C4-2B (cell line): ENCODE measurements at regions not wholly inside any gene's neighbourhood (a gene's known extent, or its start where the extent isn't known, plus 50 kb on each side); places are given as distances from the start of the nearest gene placed in this dataset.

Source experiments
- H3K27ac ChIP-seq: fragments of 450-650 bp; 2 replicates; pipeline ENCODE4 v1.5.1; 2017
- CTCF ChIP-seq: fragments of 450-650 bp; conservative IDR thresholded peaks from 2 replicates; pipeline ENCODE4 v1.5.1; 2017; ENCODE audit warnings: mild to moderate bottlenecking
- ZFX ChIP-seq: fragments of 450-650 bp; IDR thresholded peaks from 2 replicates; pipeline ENCODE4 v1.6.1; 2017

- no peak for TF ChIP-seq ZFX
- no peak overlapping the region for H3K27ac ChIP-seq
Measured at GRCh38 chr1:96362623-96363022, 359.0 kb upstream of the PTBP2 start.

GRCh38 chr1:96363826-96364225 lies 357.8 kb upstream of the PTBP2 start:
- H3K27ac ChIP-seq = no peak overlapping the region
- TF ChIP-seq CTCF (no peak), ZFX (no peak)

DNA sequence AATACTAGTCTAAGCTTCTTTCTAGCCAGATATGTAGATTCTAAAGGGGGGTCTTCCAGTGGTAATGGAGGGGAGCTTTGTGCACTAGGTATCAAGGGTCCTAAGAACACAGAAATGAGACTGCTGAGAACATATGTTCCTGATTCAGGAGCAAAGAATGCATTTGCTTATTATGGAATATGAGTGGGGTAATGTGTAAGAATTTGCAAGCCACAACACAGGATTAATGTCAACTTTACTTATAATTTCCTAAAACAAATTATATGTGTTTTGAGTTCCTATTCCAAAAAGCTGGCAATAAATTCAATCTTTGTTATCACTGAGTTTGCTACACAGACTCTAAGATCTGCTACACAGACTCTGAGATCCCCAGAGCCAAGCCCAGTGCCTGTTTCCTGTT lies 357.0 kb upstream of the PTBP2 start:
- no peak for TF ChIP-seq ZFX
- TF ChIP-seq CTCF = no peak
- no peak overlapping the region for H3K27ac ChIP-seq

GRCh38 chr1:96365076-96365475 lies 356.5 kb upstream of the PTBP2 start:
- TF ChIP-seq CTCF (no peak), ZFX (no peak)
- no peak overlapping the region for H3K27ac ChIP-seq

DNA sequence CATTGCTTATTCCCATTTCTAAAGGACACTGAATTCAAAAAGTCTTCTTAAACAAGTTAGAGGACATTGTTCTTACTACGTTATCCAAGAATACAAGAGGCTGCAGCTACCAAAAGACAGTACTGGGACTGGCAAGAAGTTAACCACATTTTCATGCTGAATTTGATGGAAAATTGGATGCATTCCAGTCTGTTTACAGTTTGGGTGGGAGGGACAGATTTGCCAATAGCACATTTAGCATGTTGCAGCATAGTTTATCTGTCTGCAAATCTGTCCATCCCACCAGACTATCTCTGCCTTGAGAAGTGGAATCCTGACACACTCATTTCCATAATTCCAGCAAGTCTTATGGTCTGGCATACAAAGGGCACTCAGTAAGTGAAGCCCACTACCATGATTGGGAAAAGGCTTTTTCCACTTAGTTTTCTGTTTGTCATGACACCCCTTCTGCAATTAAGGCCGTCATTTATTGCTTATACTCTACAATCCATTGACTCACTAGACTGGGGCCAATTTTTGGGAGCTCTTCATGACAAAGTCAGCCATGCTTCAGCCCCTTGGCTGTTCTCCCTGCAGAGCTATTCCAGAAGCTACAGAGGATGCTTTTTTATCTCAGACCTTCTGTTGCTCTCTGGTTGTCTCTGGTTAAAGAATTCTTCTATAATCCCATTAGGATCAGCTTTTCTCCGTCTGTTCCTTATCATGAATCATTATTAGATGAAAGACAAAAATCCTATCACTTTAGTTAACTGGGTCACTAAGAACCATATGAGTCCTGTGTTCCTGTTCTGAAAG lies 355.8 kb upstream of the PTBP2 start:
- no peak overlapping the region for H3K27ac ChIP-seq
- TF ChIP-seq CTCF (no peak), ZFX (no peak)

DNA sequence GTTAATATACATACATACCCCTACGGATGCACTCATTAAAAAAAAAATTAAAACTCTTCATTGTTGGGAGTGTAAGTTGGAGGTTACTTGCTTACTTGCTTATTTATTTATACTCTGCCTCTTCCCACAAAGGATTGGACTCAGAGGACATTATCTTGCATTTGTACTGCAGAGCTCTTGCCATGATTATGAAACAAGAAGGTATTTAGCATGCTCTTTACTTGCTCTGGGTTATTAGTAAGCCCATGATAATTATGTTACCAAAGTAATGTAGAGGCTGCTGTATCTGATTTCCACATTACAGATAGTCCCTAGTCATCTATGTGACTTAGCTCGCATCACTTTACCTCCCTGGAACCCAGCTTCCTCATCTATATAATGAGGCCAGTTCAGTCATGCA lies 355.1 kb upstream of the PTBP2 start:
- no peak for TF ChIP-seq CTCF
- no peak for TF ChIP-seq ZFX
- H3K27ac ChIP-seq = no peak overlapping the region

GRCh38 chr1:96367791-96368190 lies 353.8 kb upstream of the PTBP2 start:
- TF ChIP-seq CTCF (no peak), ZFX (no peak)
- no peak overlapping the region for H3K27ac ChIP-seq

GRCh38 chr1:96370757-96371156 lies 350.8 kb upstream of the PTBP2 start:
- TF ChIP-seq ZFX = no peak
- no peak for TF ChIP-seq CTCF

More at GRCh38 chr1:96370757-96371156, 350.8 kb upstream of the PTBP2 start:
- no peak overlapping the region for H3K27ac ChIP-seq
